PC-9 (cell line): ENCODE measurements at regions not wholly inside any gene's neighbourhood (a gene's known extent, or its start where the extent isn't known, plus 50 kb on each side); places are given as distances from the start of the nearest gene placed in this dataset.

ENCODE experiments used
- BruUV-seq: library from RNA; stranded (reverse); fragments of 400-500 nt; replicated peaks from 2 replicates; lab custom pipeline; 2021; lab: Mats Ljungman, UMichigan
- CTCF ChIA-PET: fragments of 300-600 bp; sonication (Branson Sonifier 250); formaldehyde crosslinking; loops from one replicate; lab custom pipeline; 2022; ENCODE audit warnings: antibody characterized with exemption; lab: Charles Lee
- POLR2A ChIA-PET: fragments of 300-600 bp; sonication (Branson Sonifier 250); formaldehyde crosslinking; loops from one replicate; lab custom pipeline; 2022; ENCODE audit warnings: antibody characterized with exemption; ENCODE audit not compliant: unreplicated experiment; lab: Charles Lee
- DNase-seq, 2 experiments: peaks; one replicate each; pipeline versions ENCODE4 v3.0.0 to v3.0.0-alpha.2; 2015 to 2022; ENCODE audit warnings: mixed read lengths in 1 of 2
- H2AFZ ChIP-seq: fragments of 200-600 bp; sonication (generic); 2 replicates; pipeline ENCODE4 v1.8.1; 2017; ENCODE audit warnings: antibody characterized with exemption
- H3F3A ChIP-seq: fragments of 200-600 bp; sonication (generic); 2 replicates; pipeline ENCODE4 v1.8.1; 2017; ENCODE audit warnings: antibody characterized with exemption, mild to moderate bottlenecking, low read depth; ENCODE audit not compliant: insufficient read depth
- H3K27ac ChIP-seq: fragments of 200-600 bp; sonication (generic); 2 replicates; pipeline ENCODE4 v1.6.1; 2016; ENCODE audit warnings: mixed run types
- H3K27me3 ChIP-seq: fragments of 200-600 bp; sonication (generic); 2 replicates; pipeline ENCODE4 v1.6.1; 2016; ENCODE audit warnings: low read depth, mixed run types; ENCODE audit not compliant: insufficient read depth
- H3K36me3 ChIP-seq: fragments of 200-600 bp; sonication (generic); 2 replicates; pipeline ENCODE4 v1.6.1; 2016; ENCODE audit warnings: low read depth, mixed run types
- H3K4me1 ChIP-seq: fragments of 200-600 bp; sonication (generic); replicated peaks from 2 replicates; pipeline ENCODE4 v1.6.1; 2016; ENCODE audit warnings: mixed run types; ENCODE audit not compliant: insufficient read depth
- H3K4me2 ChIP-seq: fragments of 200-600 bp; sonication (generic); 2 replicates; pipeline ENCODE4 v1.6.1; 2017; ENCODE audit warnings: mixed run types
- H3K4me3 ChIP-seq: fragments of 200-600 bp; sonication (generic); 2 replicates; pipeline ENCODE4 v1.6.1; 2016; ENCODE audit warnings: mixed run types
- H3K79me2 ChIP-seq: fragments of 200-600 bp; sonication (generic); 2 replicates; pipeline ENCODE4 v1.6.1; 2017; ENCODE audit warnings: low read depth, mixed run types
- H3K9me2 ChIP-seq: fragments of 200-600 bp; sonication (generic); 2 replicates; pipeline ENCODE4 v1.8.1; 2017; ENCODE audit warnings: mild to moderate bottlenecking; ENCODE audit not compliant: insufficient read depth
- H3K9me3 ChIP-seq: fragments of 200-600 bp; sonication (generic); 2 replicates; pipeline ENCODE4 v1.8.1; 2016; ENCODE audit warnings: low read depth; ENCODE audit not compliant: insufficient read depth
- H4K20me1 ChIP-seq: fragments of 200-600 bp; sonication (generic); 2 replicates; pipeline ENCODE4 v1.8.1; 2017; ENCODE audit not compliant: insufficient read depth
- EZH2 ChIP-seq: fragments of 200-600 bp; sonication (generic); IDR thresholded peaks from 2 replicates; pipeline ENCODE4 v1.8.0; 2017; ENCODE audit warnings: antibody characterized with exemption, low read depth
- intact Hi-C: fragments of 100-400 bp; cut with micrococcal nuclease; formaldehyde crosslinking; loops from one replicate; pipeline ENCODE4 v1.10.0; 2022; ENCODE audit not compliant: unreplicated experiment
- TF ChIP-seq, protein P1 (sequence below): fragments of 200-600 bp; sonication (generic); conservative IDR thresholded peaks from 2 replicates; pipeline ENCODE4 v1.6.1; 2017; ENCODE audit warnings: mixed run types, antibody characterized with exemption, mild to moderate bottlenecking, moderate library complexity

DNA sequence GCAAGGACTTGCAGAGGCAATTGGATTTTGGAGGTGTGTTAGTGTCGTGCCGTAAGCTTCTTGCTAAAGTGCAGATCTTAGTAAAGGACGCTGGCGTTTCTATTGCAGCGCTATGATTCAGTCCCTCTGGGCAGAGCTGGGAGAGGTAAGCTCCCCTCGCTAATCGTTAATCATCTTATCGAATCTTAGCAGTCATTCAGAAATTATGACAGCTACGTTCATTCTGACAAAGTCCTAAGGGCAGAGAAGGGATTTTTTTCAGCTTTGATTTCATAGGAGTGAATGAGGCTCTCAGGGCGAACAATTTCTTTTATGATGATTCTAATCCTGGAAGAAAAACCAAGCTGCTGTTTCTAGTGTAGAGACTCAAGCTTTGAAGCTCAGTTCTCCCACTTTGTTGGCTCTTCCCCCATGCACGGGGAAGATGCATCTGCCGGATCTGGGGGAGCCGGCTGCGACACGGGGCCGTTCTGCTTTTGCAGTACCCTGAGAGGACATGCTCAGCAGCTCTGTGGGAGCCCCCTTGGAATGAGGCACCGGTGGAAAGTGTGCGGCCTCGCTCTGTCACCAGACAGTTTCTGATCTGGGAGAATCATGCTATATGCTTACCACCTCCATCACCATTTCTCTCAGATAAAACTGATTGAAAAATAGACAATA lies 79.1 kb upstream of the SLC22A23 start:
- H3K9me2 ChIP-seq = no peaks in the 10 kb centered on the region
- H3K27ac ChIP-seq = no peak overlapping the region
- H3K79me2 ChIP-seq = no peaks in the 10 kb centered on the region
- no peak for DNase-seq
- POLR2A ChIA-PET = no interaction called here
- H3K27me3 ChIP-seq = no peaks in the 10 kb centered on the region
- CTCF ChIA-PET = no interaction called here
- intact Hi-C loops = no loop called here
- no peak overlapping the region for H2AFZ ChIP-seq
- H4K20me1 ChIP-seq = no peaks in the 10 kb centered on the region
- H3K4me2 ChIP-seq = no peak overlapping the region
- no peaks in the 10 kb centered on the region for H3K9me3 ChIP-seq
- TF ChIP-seq, protein P1, sequence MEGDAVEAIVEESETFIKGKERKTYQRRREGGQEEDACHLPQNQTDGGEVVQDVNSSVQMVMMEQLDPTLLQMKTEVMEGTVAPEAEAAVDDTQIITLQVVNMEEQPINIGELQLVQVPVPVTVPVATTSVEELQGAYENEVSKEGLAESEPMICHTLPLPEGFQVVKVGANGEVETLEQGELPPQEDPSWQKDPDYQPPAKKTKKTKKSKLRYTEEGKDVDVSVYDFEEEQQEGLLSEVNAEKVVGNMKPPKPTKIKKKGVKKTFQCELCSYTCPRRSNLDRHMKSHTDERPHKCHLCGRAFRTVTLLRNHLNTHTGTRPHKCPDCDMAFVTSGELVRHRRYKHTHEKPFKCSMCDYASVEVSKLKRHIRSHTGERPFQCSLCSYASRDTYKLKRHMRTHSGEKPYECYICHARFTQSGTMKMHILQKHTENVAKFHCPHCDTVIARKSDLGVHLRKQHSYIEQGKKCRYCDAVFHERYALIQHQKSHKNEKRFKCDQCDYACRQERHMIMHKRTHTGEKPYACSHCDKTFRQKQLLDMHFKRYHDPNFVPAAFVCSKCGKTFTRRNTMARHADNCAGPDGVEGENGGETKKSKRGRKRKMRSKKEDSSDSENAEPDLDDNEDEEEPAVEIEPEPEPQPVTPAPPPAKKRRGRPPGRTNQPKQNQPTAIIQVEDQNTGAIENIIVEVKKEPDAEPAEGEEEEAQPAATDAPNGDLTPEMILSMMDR = no peak
- no peak for TF ChIP-seq EZH2
- BruUV-seq = no TSS peak
- no peaks in the 10 kb centered on the region for H3K36me3 ChIP-seq
- no peaks in the 10 kb centered on the region; the same call in 1 of the 2 replicates for H3K4me1 ChIP-seq
- H3K4me3 ChIP-seq = no peak overlapping the region
- H3F3A ChIP-seq = no peaks in the 10 kb centered on the region

DNA sequence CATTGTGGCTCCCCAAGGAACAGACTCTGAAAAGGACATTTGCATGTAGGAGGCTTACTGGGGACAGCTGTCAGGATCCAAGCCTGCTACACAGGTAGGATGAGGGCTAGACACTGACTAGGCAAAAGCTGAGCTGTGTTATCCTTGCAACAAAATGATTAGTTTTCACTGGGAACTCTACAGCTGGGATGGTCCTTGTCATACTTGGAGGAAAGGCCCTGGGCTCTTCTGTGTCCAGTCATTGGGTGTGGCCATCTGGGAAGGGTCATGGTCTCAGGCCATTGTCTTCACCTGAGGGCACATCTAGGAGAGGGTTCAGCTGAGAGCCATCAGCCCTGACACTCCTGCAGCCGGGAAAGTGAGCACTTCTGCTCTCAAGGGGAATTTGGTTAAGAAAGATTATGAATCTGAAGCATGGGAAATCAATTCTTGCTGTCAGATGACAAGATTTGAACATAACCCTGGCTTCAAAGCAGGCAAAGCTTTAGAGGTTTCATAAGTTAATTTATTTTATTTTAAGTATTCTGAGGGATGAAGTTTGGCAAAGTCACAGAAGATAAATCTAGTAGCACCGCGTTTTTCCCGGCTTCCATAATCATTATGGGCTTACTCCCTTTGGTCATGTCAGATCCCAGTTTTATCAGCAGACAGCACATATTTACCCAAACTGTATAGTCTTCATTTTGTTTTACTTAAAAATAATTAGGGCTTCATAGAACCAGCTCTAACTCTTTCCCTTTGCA lies 78.4 kb upstream of the SLC22A23 start:
- H3F3A ChIP-seq = no peaks in the 10 kb centered on the region
- H3K27ac ChIP-seq = no peak overlapping the region
- TF ChIP-seq, protein P1 = no peak
- no peak for TF ChIP-seq EZH2
- DNase-seq = no peak
- intact Hi-C loops = no loop called here
- H4K20me1 ChIP-seq = no peaks in the 10 kb centered on the region
- CTCF ChIA-PET = no interaction called here
- H3K4me1 ChIP-seq = no peaks in the 10 kb centered on the region; the same call in 1 of the 2 replicates
- no peaks in the 10 kb centered on the region for H3K36me3 ChIP-seq
- no peak overlapping the region for H3K4me3 ChIP-seq
- no peaks in the 10 kb centered on the region for H3K79me2 ChIP-seq
- H3K9me3 ChIP-seq = no peaks in the 10 kb centered on the region
- H3K9me2 ChIP-seq = no peaks in the 10 kb centered on the region
- no peak overlapping the region for H2AFZ ChIP-seq
- POLR2A ChIA-PET = no interaction called here
- H3K27me3 ChIP-seq = no peaks in the 10 kb centered on the region
- no peak overlapping the region for H3K4me2 ChIP-seq
- no TSS peak for BruUV-seq

GRCh38 chr6:3534599-3534998 lies 77.7 kb upstream of the SLC22A23 start:
- ChIA-PET POLR2A (no interaction called here), CTCF (no interaction called here)
- TF ChIP-seq, protein P1 = no peak
- TF ChIP-seq EZH2 = no peak
- Histone ChIP-seq H3K4me3 (no peak overlapping the region), H3F3A (no peaks in the 10 kb centered on the region), H3K36me3 (no peaks in the 10 kb centered on the region), H3K4me1 (no peaks in the 10 kb centered on the region; the same call in 1 of the 2 replicates), H2AFZ (no peak overlapping the region), H4K20me1 (no peaks in the 10 kb centered on the region), H3K9me3 (no peaks in the 10 kb centered on the region), H3K27ac (no peak overlapping the region), H3K27me3 (no peaks in the 10 kb centered on the region), H3K4me2 (no peak overlapping the region), H3K79me2 (no peaks in the 10 kb centered on the region), H3K9me2 (no peaks in the 10 kb centered on the region)
- no peak for DNase-seq
- intact Hi-C loops = no loop called here
- BruUV-seq = no TSS peak
